Sciatic nerve (tissue), 2 donors: ENCODE measurements at regions not wholly inside any gene's neighbourhood (a gene's known extent, or its start where the extent isn't known, plus 50 kb on each side); places are given as distances from the start of the nearest gene placed in this dataset.

Experiments used
- ATAC-seq: fragments of 200-7000 bp; cut with Tn5 transposase; one replicate; pipeline ENCODE4 v1.9.1; 2020; ENCODE audit warnings: mild to moderate bottlenecking, moderate library complexity
- DNase-seq: peaks from one replicate; pipeline ENCODE4 v3.0.0-alpha.2; 2020; ENCODE audit warnings: low spot score
- intact Hi-C: fragments of 100-400 bp; cut with DNase I; formaldehyde crosslinking; loops from one replicate; pipeline ENCODE4 v1.14.2; 2022
- donor health status: DM: no; HTN: no; CAD: no.
- donor health status: DM: no; HTN: no; CAD: no.

DNA sequence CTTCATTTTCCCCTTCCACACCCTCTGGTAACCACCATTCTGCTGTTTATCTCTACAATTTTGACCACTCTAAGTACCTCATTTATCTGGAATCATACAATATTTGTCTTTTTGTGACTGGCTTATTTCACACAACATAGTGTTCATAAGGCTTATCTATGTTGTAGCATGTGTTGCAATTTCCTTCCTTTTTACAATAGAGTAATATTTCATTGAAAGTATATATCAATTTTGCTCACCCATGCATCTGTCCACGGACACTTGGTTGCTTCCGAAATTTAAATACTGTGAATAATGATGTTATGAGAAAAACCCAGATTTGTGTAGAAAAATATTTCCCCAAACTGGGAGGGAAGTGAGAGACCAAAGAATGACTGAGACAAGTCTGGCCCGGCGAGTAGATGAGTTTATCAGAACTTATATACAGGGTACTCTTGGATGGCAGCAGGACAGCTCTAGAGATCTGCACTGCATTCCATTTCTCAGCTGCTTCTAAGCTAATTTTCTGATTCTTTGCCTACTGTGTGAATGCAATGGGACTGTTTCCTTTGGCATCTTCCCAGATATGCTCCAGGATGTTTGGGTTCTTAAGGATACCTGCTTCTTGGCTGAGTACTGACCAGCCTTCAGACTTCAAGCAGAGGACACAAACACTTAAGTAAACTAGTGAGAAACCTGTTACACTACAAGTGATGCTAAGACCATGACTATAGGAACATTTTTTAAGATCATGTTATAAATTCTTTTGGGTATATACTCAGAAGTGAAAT is 834.0 kb upstream of the PCDH9 start:
- no peak for DNase-seq
- intact Hi-C loops, result no loop called here
- no peak for ATAC-seq

DNA sequence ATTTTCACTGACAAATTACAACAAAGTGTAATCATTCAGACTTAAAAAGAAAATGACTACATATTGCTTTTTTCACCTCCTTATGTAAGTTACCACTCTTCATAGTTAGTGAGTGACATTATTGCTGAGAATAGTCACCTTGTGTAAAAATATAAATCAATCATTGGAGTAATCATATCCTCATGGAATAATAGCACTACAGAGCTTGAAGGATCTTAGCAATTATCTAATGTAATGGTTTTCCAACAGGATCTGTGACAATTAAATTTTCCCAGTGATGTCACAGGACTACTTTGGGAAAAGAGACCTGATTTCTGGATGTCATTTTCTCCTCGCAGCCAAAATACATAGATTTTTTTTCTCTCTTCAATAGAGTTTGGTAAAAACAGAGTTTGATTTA is 833.0 kb upstream of the PCDH9 start:
- DNase-seq (no peak), ATAC-seq (no peak)
- intact Hi-C loops, result no loop called here

- ATAC-seq, result no peak
- no peak for DNase-seq
Observed at GRCh38 chr13:68057836-68058235, 827.7 kb upstream of the PCDH9 start.

GRCh38 chr13:68056816-68057710 is 826.9 kb upstream of the PCDH9 start:
- intact Hi-C loops, result no loop called here
- DNase-seq (no peak), ATAC-seq (peak; percentile 76)

More at GRCh38 chr13:68057836-68058235, 827.7 kb upstream of the PCDH9 start:
- intact Hi-C loops, result no loop called here

DNA sequence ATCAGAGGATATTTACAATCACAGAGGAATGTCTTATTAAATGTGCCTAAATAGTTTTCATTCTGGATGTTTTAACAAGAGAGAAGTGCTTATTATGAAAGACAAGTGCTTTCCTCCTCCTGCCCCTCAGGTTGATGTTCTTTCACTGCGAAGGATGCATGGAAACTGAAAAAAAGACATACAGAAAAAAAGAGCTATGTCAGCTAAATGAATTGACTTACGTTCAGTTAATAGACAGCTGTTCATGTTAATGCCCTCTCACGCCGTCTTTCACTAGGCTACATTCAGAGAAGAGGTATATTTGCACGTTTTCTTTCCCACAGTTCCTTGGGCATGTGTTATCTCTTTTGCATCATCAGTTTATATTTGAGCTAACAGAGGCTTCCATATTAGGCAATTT is 821.8 kb upstream of the PCDH9 start:
- ATAC-seq (no peak), DNase-seq (no peak)
- intact Hi-C loops, result no loop called here

GRCh38 chr13:68050761-68051160 is 820.6 kb upstream of the PCDH9 start:
- DNase-seq, result no peak
- ATAC-seq, result no peak
- intact Hi-C loops, result no loop called here

DNA sequence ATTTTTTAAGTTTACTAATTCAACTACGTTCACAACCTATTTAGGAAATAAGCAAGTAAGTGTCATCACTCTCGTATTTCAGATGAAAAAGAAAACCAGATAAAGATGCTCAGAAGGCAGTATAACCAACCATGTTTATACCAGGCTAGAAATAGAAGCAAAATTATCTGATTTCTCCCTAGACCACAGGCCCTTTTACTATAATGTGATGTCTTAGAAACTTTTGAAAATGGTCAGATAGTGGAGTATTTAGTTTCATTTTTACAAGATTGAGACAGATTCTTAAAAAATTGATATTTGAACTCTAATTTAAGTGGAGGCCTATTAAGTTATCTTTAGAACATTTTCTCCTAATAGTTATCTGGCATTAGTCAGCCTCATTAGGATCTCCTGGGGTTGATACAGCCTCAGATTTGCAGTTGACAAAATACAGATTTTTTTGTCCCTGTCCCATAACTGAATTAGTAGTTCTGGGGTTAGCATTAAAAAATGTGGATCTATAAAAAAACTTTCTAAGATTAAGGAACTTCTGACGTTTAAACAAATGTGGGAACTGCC is 818.7 kb upstream of the PCDH9 start:
- DNase-seq (no peak), ATAC-seq (no peak)
- intact Hi-C loops, result no loop called here

- ATAC-seq (no peak), DNase-seq (no peak)
- intact Hi-C loops, result no loop called here
Observed at GRCh38 chr13:68047889-68048288, 817.8 kb upstream of the PCDH9 start.

- no peak for ATAC-seq
- no peak for DNase-seq
- intact Hi-C loops, result no loop called here
Observed at GRCh38 chr13:68046903-68047302, 816.8 kb upstream of the PCDH9 start.

GRCh38 chr13:68030152-68030809 is 800.1 kb upstream of the PCDH9 start:
- DNase-seq (no peak), ATAC-seq (no peak)
- intact Hi-C loops, result no loop called here

- DNase-seq (no peak), ATAC-seq (no peak)
- intact Hi-C loops, result no loop called here
Observed at GRCh38 chr13:68028701-68029100, 798.6 kb upstream of the PCDH9 start.

- intact Hi-C loops, result no loop called here
- ATAC-seq (no peak), DNase-seq (no peak)
Observed at GRCh38 chr13:68027306-68027705, 797.2 kb upstream of the PCDH9 start.

DNA sequence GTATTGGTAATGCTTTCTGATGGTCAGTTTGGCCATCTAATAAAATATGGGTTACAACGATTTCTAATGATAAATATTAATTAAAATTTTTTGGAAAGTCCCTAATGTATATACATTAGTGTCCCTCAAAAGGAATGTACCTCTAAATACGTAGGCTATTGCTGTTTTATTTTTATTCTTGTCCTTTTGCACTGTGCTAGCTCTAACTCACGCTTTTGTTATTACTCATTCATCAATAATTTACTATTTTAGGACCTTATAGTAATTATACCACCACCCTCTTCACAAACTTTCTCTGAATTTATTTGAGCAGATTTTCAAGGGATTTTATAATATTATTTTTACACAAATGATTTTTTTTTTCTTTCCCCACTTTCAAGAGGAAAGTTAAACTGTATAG is 795.9 kb upstream of the PCDH9 start:
- intact Hi-C loops, result no loop called here
- no peak for DNase-seq
- ATAC-seq, result no peak

GRCh38 chr13:68025604-68026003 is 795.5 kb upstream of the PCDH9 start:
- intact Hi-C loops, result loop anchor here (2.0 kb wide), 1 partner anchor 35 kb away; no protein-coding TSS in a partner anchor
- ATAC-seq, result no peak
- no peak for DNase-seq

DNA sequence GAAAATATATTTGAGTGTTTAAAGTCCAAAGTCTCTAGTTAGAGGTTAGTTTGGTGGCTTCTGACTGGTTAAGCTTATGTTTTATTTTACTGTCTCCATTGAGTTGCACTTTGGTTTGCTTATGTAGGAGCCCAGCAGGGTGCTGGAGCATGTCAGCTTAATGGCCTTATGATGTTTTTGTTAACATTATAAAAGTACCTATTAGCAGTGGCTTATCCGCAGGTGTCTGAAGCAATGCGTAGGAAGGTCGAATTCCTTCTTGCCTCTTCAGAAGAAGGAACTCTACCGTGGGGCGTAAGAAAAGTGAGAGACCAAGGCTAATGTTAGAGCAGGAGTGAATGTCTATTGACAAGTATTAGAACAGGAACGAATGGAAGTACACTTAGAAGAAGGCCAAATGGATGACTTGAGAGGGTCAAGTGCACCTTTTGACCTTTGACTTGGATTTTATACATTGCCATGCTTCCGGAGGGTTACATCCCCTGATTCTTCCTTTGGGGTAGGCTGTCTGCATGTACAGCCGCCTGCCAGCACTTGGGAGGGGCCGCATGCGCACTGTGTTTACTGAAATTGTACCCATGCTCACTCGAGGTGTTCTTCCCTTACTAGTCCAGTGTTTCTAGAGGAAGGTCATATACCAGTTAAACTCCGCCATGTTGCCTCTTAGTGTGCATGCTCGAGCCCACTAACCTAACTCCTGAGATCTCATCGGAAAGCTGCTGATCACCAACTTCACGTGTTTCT is 793.9 kb upstream of the PCDH9 start:
- no peak for DNase-seq
- intact Hi-C loops, result loop anchor here (2.0 kb wide), 1 partner anchor 33 kb away; no protein-coding TSS in a partner anchor
- ATAC-seq, result no peak

- intact Hi-C loops, result no loop called here
- ATAC-seq (no peak), DNase-seq (no peak)
Observed at GRCh38 chr13:68019901-68020300, 789.8 kb upstream of the PCDH9 start.

DNA sequence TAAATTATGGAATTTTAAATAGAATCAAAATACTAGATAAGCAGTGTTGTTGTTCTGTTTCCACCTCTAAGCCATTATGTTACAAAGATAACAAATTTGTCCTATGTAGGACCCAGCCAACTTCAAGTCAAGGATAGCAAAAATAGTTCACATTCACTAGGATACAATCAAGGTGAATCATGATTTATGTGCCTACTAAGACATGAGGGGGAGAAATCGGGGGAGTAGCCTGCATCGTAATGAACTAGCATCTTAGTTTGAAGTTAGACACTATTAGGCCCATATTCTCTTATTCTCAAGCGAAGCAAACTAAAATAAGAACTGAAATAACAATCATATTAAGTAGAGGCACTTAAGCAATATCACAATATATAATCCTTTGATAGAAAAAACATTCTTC is 779.4 kb upstream of the PCDH9 start:
- DNase-seq, result no peak
- intact Hi-C loops, result no loop called here
- ATAC-seq, result no peak

DNA sequence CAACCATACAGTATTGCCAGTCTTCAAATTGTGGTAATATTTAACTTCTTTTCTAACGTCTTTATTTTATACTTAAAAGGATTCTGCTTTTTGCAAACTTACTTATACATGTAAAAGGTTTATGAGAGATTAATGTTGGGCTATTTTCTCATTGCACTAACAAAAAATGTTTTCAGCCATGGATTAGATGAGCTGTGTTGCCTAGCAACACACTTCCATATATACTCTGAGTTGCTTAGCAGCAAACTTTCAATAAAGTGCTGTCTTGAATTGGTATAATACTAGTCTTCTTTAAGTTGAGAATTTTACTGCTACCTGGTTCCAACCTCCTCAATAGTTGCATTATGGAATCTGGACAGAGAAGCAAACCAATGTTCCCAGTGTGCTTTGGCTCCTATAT is 777.4 kb upstream of the PCDH9 start:
- intact Hi-C loops, result no loop called here
- ATAC-seq (no peak), DNase-seq (no peak)

GRCh38 chr13:67996101-67996500 is 766.0 kb upstream of the PCDH9 start:
- no peak for DNase-seq
- ATAC-seq, result no peak
- intact Hi-C loops, result no loop called here
